Epithelial cell of esophagus (primary cell): ENCODE measurements at regions not wholly inside any gene's neighbourhood (a gene's known extent, or its start where the extent isn't known, plus 50 kb on each side); places are given as distances from the start of the nearest gene placed in this dataset.

Experiments used
- DNase-seq: peaks from one replicate; pipeline ENCODE4 v3.0.0; 2010; ENCODE audit warnings: low read depth
- H3K4me3 ChIP-seq: 2 replicates; pipeline ENCODE4 v1.5.1; 2011; ENCODE audit warnings: mild to moderate bottlenecking, low read length, control low read depth
- TF ChIP-seq, protein P1 (sequence below): IDR thresholded peaks from 2 replicates; pipeline ENCODE4 v1.5.1; 2011; ENCODE audit warnings: low read depth, mild to moderate bottlenecking, low read length, control low read depth, inconsistent platforms; ENCODE audit not compliant: insufficient read depth; ENCODE audit errors: missing control alignments

GRCh38 chr15:69513986-69514385 lies 61.4 kb downstream of the RPLP1 start:
- no peak overlapping the region for H3K4me3 ChIP-seq
- no peak for DNase-seq
- TF ChIP-seq, protein P1, sequence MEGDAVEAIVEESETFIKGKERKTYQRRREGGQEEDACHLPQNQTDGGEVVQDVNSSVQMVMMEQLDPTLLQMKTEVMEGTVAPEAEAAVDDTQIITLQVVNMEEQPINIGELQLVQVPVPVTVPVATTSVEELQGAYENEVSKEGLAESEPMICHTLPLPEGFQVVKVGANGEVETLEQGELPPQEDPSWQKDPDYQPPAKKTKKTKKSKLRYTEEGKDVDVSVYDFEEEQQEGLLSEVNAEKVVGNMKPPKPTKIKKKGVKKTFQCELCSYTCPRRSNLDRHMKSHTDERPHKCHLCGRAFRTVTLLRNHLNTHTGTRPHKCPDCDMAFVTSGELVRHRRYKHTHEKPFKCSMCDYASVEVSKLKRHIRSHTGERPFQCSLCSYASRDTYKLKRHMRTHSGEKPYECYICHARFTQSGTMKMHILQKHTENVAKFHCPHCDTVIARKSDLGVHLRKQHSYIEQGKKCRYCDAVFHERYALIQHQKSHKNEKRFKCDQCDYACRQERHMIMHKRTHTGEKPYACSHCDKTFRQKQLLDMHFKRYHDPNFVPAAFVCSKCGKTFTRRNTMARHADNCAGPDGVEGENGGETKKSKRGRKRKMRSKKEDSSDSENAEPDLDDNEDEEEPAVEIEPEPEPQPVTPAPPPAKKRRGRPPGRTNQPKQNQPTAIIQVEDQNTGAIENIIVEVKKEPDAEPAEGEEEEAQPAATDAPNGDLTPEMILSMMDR: no peak

GRCh38 chr15:69515508-69515907 lies 62.9 kb downstream of the RPLP1 start:
- no peak for DNase-seq
- H3K4me3 ChIP-seq: no peak overlapping the region
- TF ChIP-seq, protein P1: no peak

DNA sequence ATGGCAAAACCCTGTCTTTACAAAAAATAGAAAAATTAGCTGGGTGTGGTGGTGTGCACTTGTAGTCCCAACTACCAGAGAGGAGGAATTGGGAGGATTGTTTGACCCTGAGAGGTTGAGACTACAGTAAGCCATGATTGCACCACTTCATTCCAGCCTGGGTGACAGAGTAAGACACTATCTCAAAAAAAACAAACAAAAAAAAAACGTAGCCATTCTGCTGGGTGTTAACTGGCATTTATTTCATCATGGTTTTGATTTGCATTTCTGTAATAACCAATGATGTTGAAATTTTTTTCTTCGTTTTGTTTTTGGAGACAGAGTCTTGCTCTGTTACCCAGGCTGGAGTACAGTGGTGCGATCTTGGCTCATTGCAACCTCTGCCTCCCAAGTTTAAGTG lies 63.3 kb downstream of the RPLP1 start:
- no peak overlapping the region for H3K4me3 ChIP-seq
- no peak for DNase-seq
- TF ChIP-seq, protein P1: no peak

DNA sequence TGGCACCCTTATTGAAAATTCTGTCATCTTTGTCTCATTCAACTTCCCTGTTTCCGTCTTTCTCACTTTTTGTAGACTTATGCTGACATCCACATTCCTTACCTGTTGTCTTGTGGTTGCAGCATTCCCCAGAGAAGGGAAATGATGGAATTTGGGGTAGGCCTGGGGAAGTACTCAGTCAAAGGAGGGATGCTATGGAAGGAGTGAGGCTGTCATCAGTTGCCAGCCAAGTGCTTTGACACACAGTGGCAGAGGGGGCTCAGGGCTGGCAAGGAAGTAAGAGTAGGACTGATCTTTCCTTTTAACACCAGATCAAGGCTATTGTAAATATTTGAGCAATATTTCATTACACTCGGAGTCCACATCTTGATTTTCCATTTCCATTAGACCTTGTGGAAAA lies 64.4 kb downstream of the RPLP1 start:
- DNase-seq: no peak
- TF ChIP-seq, protein P1: no peak
- H3K4me3 ChIP-seq: no peak overlapping the region

GRCh38 chr15:69518806-69519205 lies 66.2 kb downstream of the RPLP1 start:
- DNase-seq: no peak
- TF ChIP-seq, protein P1: no peak

GRCh38 chr15:69520067-69520466 lies 67.4 kb downstream of the RPLP1 start:
- no peak for DNase-seq
- no peak overlapping the region for H3K4me3 ChIP-seq
- TF ChIP-seq, protein P1: no peak

More at GRCh38 chr15:69518806-69519205, 66.2 kb downstream of the RPLP1 start:
- H3K4me3 ChIP-seq: no peak overlapping the region

DNA sequence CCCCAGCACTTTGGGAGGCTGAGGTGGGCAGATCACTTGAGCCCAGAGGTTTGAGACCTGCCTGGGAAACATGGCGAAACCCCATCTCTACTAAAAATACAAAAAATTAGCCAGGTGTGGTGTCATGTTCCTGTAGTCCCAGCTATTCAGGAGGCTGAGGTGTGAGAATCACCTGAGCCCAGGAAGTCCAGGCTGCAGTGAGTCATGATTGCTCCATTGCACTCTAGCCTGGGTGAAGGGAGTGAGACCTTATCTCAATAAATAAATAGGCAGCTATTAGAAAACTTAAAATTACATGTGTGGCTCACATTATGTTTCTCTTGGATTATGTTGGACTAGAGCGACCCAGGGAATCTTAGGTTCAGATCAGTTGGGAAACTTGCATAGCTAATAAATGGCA lies 69.7 kb downstream of the RPLP1 start:
- DNase-seq: peak; percentile 67
- no peak overlapping the region for H3K4me3 ChIP-seq
- TF ChIP-seq, protein P1: no peak
